ENCODE measurements at regions not wholly inside any gene's neighbourhood (a gene's known extent, or its start where the extent isn't known, plus 50 kb on each side); places are given as distances from the start of the nearest gene placed in this dataset.

DNA sequence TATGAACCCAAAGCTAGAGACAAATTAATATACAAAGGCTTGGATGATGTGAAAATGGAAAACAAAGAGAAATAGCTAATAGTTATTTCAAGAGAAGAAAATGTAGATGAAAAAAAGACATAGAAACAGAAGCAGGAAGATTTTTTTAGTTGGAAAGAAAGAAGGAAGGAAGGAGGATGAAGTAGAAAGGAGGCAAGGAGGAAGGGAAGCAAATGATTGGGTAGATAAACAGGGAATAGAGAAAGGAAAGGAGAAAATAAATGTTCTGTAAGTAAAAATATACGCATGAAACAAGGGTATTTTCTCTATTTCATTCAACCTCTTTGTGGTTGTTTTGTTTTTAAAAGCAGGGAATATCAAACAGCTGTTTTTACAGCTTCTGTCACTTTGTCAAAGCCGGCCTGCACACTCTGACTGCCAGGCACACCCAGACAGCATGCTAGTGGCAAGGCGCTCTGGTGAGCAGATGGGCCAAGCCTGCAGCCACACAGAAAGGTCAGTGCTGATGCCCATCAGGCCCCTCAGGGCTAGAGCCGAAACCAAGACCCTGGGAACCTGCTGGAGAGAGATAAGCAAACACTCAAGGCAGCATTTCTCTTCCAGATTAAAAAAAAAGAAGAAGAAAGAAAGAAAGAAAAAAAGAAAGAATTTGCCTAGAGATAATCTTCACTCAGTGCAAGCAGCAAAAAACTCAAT, 72.9 kb upstream of the CTTNBP2NL start (continued):
- TF ChIP-seq ZNF462 (CRISPR knock-in tag; IDR thresholded peaks at IDR 0.05) (no peak), POLR2AphosphoS5 (IDR thresholded peaks at IDR 0.05; ENCODE audit: low read depth) (no peak), STAT1 (IDR thresholded peaks at IDR 0.05; ENCODE audit: unreplicated experiment) (no peak)

DNA sequence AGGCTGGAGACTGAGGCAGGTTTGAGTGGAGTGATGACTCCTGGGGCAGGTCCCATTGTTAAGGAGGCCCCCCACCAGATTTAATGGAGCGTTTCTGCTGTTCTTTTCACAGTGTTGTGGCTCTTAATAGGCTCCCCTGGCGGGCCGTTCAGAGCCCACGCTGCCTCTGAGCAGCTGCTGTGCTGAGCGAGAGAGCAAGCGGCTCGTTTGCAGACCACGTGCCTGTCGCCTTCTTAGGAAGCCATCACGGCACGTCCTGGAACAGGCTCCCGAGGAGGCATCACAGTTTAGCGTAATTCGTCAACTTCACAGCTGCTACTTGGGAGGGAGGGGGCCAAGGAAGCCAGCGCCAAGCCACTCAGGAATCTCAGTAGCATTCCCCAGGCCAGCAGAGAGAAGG, 70.5 kb upstream of the CTTNBP2NL start:
- peaks cover 4% of the 10 kb centered on the region for H3K27me3 Mint-ChIP-seq (ENCODE audit: insufficient read depth, low read depth, poor library complexity)
- DNase-seq (ENCODE audit: low spot score) (peak; percentile 21), ATAC-seq (peak; percentile 78)
- H3K36me3 Mint-ChIP-seq (ENCODE audit: low read depth): no peaks in the 10 kb centered on the region
- H3K9me3 Mint-ChIP-seq: 0 out of 3 replicates have a peak, but pooled peaks cover 3% of the 10 kb centered on the region
- no peaks in the 10 kb centered on the region for H4K20me1 ChIP-seq (replicated peaks; ENCODE audit: insufficient read depth)
- no peaks in the 10 kb centered on the region for H3K27me3 ChIP-seq (ENCODE audit: insufficient read depth)
- no peaks in the 10 kb centered on the region for H3F3A ChIP-seq (replicated peaks; ENCODE audit: low read depth)
- no peaks in the 10 kb centered on the region for H3K4me1 ChIP-seq (ENCODE audit: insufficient read depth)
- H3K4me3 Mint-ChIP-seq: no peak overlapping the region
- no peak overlapping the region for H3K4me3 ChIP-seq
- no peak overlapping the region for H3K4me2 ChIP-seq
- H3K36me3 ChIP-seq (ENCODE audit: insufficient read depth): no peaks in the 10 kb centered on the region
- H3K79me2 ChIP-seq (replicated peaks; ENCODE audit: insufficient read depth): no peaks in the 10 kb centered on the region
- H3K4me1 Mint-ChIP-seq: peaks cover 2% of the 10 kb centered on the region; the same call in 2 of the 3 replicates
- no peak overlapping the region for H3K27ac ChIP-seq (ENCODE audit: low read depth)
- H3K9me2 ChIP-seq (ENCODE audit: insufficient read depth): peaks cover 13% of the 10 kb centered on the region
- peak overlapping the region; percentile 66 for H2AFZ ChIP-seq
- H3K27ac Mint-ChIP-seq: no peak overlapping the region
- TF ChIP-seq JUNB (IDR thresholded peaks at IDR 0.05; ENCODE audit: unreplicated experiment) (no peak), ZNF462 (CRISPR knock-in tag; IDR thresholded peaks at IDR 0.05) (no peak)
- TF ChIP-seq, protein P1, sequence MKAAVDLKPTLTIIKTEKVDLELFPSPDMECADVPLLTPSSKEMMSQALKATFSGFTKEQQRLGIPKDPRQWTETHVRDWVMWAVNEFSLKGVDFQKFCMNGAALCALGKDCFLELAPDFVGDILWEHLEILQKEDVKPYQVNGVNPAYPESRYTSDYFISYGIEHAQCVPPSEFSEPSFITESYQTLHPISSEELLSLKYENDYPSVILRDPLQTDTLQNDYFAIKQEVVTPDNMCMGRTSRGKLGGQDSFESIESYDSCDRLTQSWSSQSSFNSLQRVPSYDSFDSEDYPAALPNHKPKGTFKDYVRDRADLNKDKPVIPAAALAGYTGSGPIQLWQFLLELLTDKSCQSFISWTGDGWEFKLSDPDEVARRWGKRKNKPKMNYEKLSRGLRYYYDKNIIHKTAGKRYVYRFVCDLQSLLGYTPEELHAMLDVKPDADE (IDR thresholded peaks at IDR 0.05): no peak
